BE2C (cell line): ENCODE measurements at regions not wholly inside any gene's neighbourhood (a gene's known extent, or its start where the extent isn't known, plus 50 kb on each side); places are given as distances from the start of the nearest gene placed in this dataset.
"Not testable (repeated sequence)": the region's sequence is repeated elsewhere in the genome, so short reads cannot be mapped to it uniquely, and the experiment has no call there.

ENCODE experiments used
- DNase-seq: peaks from one replicate; pipeline ENCODE4 v3.0.0-alpha.2; 2020
- H3K27me3 ChIP-seq: fragments of 250-450 bp; sonication (Bioruptor Pico); 2 replicates; pipeline ENCODE4 v1.5.1; 2020; ENCODE audit warnings: mild to moderate bottlenecking
- H3K36me3 ChIP-seq: fragments of 250-450 bp; sonication (Bioruptor Pico); 2 replicates; pipeline ENCODE4 v1.5.1; 2020; ENCODE audit warnings: mild to moderate bottlenecking
- H3K4me1 ChIP-seq: fragments of 250-450 bp; sonication (Bioruptor Pico); 2 replicates; pipeline ENCODE4 v1.5.1; 2020
- H3K4me3 ChIP-seq: 2 replicates; pipeline ENCODE4 v1.5.1; 2011; ENCODE audit warnings: low read depth, low read length
- H3K9me3 ChIP-seq: fragments of 250-450 bp; sonication (Bioruptor Pico); 2 replicates; pipeline ENCODE4 v1.5.1; 2020
- CTCF ChIP-seq: IDR thresholded peaks from 2 replicates; pipeline ENCODE4 v1.5.1; 2012; ENCODE audit warnings: mild to moderate bottlenecking, low read depth, low read length

- no peak for DNase-seq
- H3K36me3 ChIP-seq, result no peaks in the 10 kb centered on the region
- no peak overlapping the region for H3K4me3 ChIP-seq
- no peak for TF ChIP-seq CTCF
- no peaks in the 10 kb centered on the region for H3K27me3 ChIP-seq
- H3K4me1 ChIP-seq, result no peaks in the 10 kb centered on the region
- H3K9me3 ChIP-seq, result no peaks in the 10 kb centered on the region
These were observed 280.6 kb downstream of the PARM1 start for GRCh38 chr4:75213480-75213879.

- no peak for TF ChIP-seq CTCF
- Histone ChIP-seq H3K4me1 (no peaks in the 10 kb centered on the region), H3K36me3 (no peaks in the 10 kb centered on the region), H3K27me3 (no peaks in the 10 kb centered on the region), H3K4me3 (no peak overlapping the region), H3K9me3 (no peaks in the 10 kb centered on the region)
- DNase-seq, result no peak
These were observed 278.5 kb downstream of the PARM1 start for GRCh38 chr4:75211422-75211821.

GRCh38 chr4:75207902-75208301 is 275.0 kb downstream of the PARM1 start:
- no peak for DNase-seq
- no peak for TF ChIP-seq CTCF
- Histone ChIP-seq H3K36me3 (no peaks in the 10 kb centered on the region), H3K27me3 (no peaks in the 10 kb centered on the region), H3K9me3 (no peaks in the 10 kb centered on the region), H3K4me3 (no peak overlapping the region), H3K4me1 (no peaks in the 10 kb centered on the region)

GRCh38 chr4:75195111-75195510 is 262.2 kb downstream of the PARM1 start:
- TF ChIP-seq CTCF, result no peak
- Histone ChIP-seq H3K36me3 (no peaks in the 10 kb centered on the region), H3K4me1 (no peaks in the 10 kb centered on the region), H3K4me3 (no peak overlapping the region), H3K9me3 (no peaks in the 10 kb centered on the region), H3K27me3 (no peaks in the 10 kb centered on the region; the same call in 1 of the 2 replicates)
- DNase-seq, result no peak

- H3K4me3 ChIP-seq, result no peak overlapping the region
- no peaks in the 10 kb centered on the region for H3K9me3 ChIP-seq
- H3K4me1 ChIP-seq, result no peaks in the 10 kb centered on the region
- H3K27me3 ChIP-seq, result no peaks in the 10 kb centered on the region; the same call in 1 of the 2 replicates
- H3K36me3 ChIP-seq, result no peaks in the 10 kb centered on the region
- TF ChIP-seq CTCF, result no peak
- no peak for DNase-seq
These were observed 261.3 kb downstream of the PARM1 start for GRCh38 chr4:75194180-75194579.

GRCh38 chr4:75192182-75192581 is 259.3 kb downstream of the PARM1 start:
- not testable (repeated sequence) for H3K9me3 ChIP-seq, H3K36me3 ChIP-seq, H3K4me3 ChIP-seq, H3K4me1 ChIP-seq, DNase-seq, H3K27me3 ChIP-seq
